ENCODE measurements at regions not wholly inside any gene's neighbourhood (a gene's known extent, or its start where the extent isn't known, plus 50 kb on each side); places are given as distances from the start of the nearest gene placed in this dataset.

DNA sequence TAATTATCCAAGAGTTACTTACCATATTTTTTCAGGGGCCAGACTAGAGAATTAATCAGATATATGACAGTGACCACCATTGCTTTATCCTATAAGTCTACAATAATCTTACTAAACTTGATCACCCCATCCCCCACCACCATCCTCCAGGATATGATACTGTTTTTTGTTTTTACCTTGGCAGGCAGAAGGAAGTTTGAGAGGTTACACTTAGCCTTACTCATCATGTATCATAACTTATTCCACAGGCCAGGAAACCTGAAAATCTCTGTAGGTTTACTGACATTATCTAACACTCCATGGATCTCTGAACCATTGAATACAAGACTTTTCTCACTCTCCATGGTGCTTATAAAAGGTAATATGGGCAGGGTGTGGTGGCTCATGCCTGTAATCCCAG is 602.7 kb downstream of the KCNJ3 start:
- Histone ChIP-seq H3K23ac (ENCODE audit: low read length) (no peak overlapping the region), H2AFZ (ENCODE audit: insufficient read depth, low read length, poor library complexity) (no peak overlapping the region), H3K27ac (ENCODE audit: low read depth, low read length) (no peak overlapping the region), H3K18ac (ENCODE audit: low read length) (no peak overlapping the region), H3K4ac (ENCODE audit: low read depth, low read length) (no peak overlapping the region), H3K79me2 (ENCODE audit: control insufficient read depth, insufficient read depth, low read length, poor library complexity) (no peaks in the 10 kb centered on the region), H3K14ac (ENCODE audit: low read length) (no peak overlapping the region), H4K91ac (ENCODE audit: low read depth, low read length) (no peak overlapping the region), H2BK5ac (ENCODE audit: low read depth, low read length, poor library complexity) (no peak overlapping the region), H3K36me3 (ENCODE audit: control insufficient read depth in 1 of 2, insufficient read depth in 2 of 2, low read length in 2 of 2) (no peaks in the 10 kb centered on the region), H3K9ac (ENCODE audit: low read length) (no peak overlapping the region), H3K79me1 (ENCODE audit: low read length) (no peaks in the 10 kb centered on the region), H3K27me3 (ENCODE audit: insufficient read depth, low read length) (no peaks in the 10 kb centered on the region), H2AK5ac (ENCODE audit: low read length) (no peak overlapping the region), H3K4me3 (ENCODE audit: low read depth, low read length) (no peak overlapping the region), H4K8ac (ENCODE audit: low read depth, low read length) (no peak overlapping the region), H3K4me2 (ENCODE audit: low read length) (no peak overlapping the region), H4K12ac (ENCODE audit: low read depth, low read length) (no peak overlapping the region), H3K9me3 (ENCODE audit: insufficient read depth, low read depth, low read length) (no peaks in the 10 kb centered on the region), H2BK12ac (ENCODE audit: low read length) (no peak overlapping the region), H2BK120ac (ENCODE audit: insufficient read depth, low read length, poor library complexity) (no peak overlapping the region), H3K4me1 (ENCODE audit: control insufficient read depth in 1 of 2, insufficient read depth in 2 of 2, low read length in 2 of 2) (no peaks in the 10 kb centered on the region)
- DNase-seq: no peak

DNA sequence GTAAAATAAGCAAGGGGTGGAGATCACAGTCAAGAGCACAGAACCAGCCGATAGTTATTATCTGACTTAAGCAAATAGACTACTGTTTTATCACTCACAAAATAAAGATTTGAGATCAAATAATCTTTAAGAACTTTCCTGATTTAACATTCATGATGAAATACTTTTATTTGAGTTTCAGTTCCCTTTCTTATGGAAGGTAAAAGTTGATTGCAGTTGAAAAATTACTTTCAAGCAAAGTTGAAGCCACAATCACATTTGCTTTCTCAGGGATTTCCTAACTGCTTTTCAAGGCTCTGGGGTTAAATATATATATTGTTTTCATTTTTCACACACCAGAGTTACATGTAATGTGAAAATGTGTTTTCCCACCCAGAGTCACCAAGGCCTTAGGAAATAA is 599.5 kb downstream of the KCNJ3 start:
- no peak overlapping the region for H2BK12ac ChIP-seq (ENCODE audit: low read length)
- H3K23ac ChIP-seq (ENCODE audit: low read length): no peak overlapping the region
- no peaks in the 10 kb centered on the region for H3K79me2 ChIP-seq (ENCODE audit: control insufficient read depth, insufficient read depth, low read length, poor library complexity)
- H2BK120ac ChIP-seq (ENCODE audit: insufficient read depth, low read length, poor library complexity): no peak overlapping the region
- no peak overlapping the region for H3K14ac ChIP-seq (ENCODE audit: low read length)
- no peaks in the 10 kb centered on the region for H3K4me1 ChIP-seq (ENCODE audit: control insufficient read depth in 1 of 2, insufficient read depth in 2 of 2, low read length in 2 of 2)
- no peak overlapping the region for H4K12ac ChIP-seq (ENCODE audit: low read depth, low read length)
- no peak overlapping the region for H3K18ac ChIP-seq (ENCODE audit: low read length)
- no peak overlapping the region for H2AFZ ChIP-seq (ENCODE audit: insufficient read depth, low read length, poor library complexity)
- H3K9me3 ChIP-seq (ENCODE audit: insufficient read depth, low read depth, low read length): no peaks in the 10 kb centered on the region
- H3K9ac ChIP-seq (ENCODE audit: low read length): no peak overlapping the region
- H3K27me3 ChIP-seq (ENCODE audit: insufficient read depth, low read length): no peaks in the 10 kb centered on the region
- no peaks in the 10 kb centered on the region for H3K36me3 ChIP-seq (ENCODE audit: control insufficient read depth in 1 of 2, insufficient read depth in 2 of 2, low read length in 2 of 2)
- DNase-seq: no peak
- no peak overlapping the region for H2BK5ac ChIP-seq (ENCODE audit: low read depth, low read length, poor library complexity)
- no peak overlapping the region for H3K4me3 ChIP-seq (ENCODE audit: low read depth, low read length)
- H2AK5ac ChIP-seq (ENCODE audit: low read length): no peak overlapping the region
- no peak overlapping the region for H3K4me2 ChIP-seq (ENCODE audit: low read length)
- H4K91ac ChIP-seq (ENCODE audit: low read depth, low read length): no peak overlapping the region
- no peak overlapping the region for H3K4ac ChIP-seq (ENCODE audit: low read depth, low read length)
- H4K8ac ChIP-seq (ENCODE audit: low read depth, low read length): no peak overlapping the region
- no CpG with 5 or more reads among the region's 1 CpG for WGBS (ENCODE audit: extremely low coverage, insufficient coverage, insufficient read length)
- H3K79me1 ChIP-seq (ENCODE audit: low read length): no peaks in the 10 kb centered on the region
- no peak overlapping the region for H3K27ac ChIP-seq (ENCODE audit: low read depth, low read length)

DNA sequence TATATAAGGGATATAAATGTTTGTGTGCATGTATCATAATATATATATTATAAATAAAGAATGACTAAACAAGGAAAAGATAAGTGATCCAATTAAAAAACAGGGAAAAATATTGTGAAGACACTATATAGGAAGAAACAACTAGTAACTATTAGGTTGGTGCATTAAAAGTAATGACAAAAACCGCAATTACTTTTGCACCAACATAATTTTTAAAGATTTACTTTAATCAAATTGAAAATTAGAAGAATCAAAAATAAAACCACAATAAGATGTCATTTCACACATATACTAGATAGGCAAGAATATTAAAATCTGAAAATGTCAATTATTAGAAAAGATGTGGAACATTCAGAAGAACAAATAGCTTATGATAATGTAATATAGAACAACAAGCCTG is 595.9 kb downstream of the KCNJ3 start:
- WGBS (ENCODE audit: extremely low coverage, insufficient coverage, insufficient read length): no CpG with 5 or more reads among the region's 1 CpG
- no peak overlapping the region for H3K9ac ChIP-seq (ENCODE audit: low read length)

DNA sequence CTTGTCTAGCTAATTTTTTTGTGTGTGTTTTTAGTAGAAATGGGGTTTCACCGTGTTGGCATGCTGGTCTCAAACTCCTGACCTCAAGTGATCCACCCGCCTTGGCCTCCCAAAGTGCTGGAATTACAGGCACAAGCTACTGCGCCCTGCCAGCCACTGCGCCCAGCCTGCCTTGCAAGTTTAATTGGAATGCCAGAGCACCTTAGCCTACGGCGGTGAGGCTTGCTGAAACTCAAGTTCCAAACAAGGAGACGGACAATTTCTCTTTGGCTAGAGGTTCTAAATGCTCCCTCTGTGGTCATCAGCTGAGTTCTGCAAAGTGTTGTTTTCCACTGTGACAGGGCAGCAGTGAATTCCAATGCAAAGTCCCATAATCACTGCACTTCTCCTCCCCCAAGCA is 583.4 kb downstream of the KCNJ3 start:
- Histone ChIP-seq H3K79me1 (ENCODE audit: low read length) (no peaks in the 10 kb centered on the region), H3K27ac (ENCODE audit: low read depth, low read length) (no peak overlapping the region), H2BK12ac (ENCODE audit: low read length) (no peak overlapping the region), H3K18ac (ENCODE audit: low read length) (no peak overlapping the region), H2BK5ac (ENCODE audit: low read depth, low read length, poor library complexity) (no peak overlapping the region), H3K79me2 (ENCODE audit: control insufficient read depth, insufficient read depth, low read length, poor library complexity) (no peaks in the 10 kb centered on the region), H3K4me2 (ENCODE audit: low read length) (no peak overlapping the region), H4K91ac (ENCODE audit: low read depth, low read length) (no peak overlapping the region), H3K9me3 (ENCODE audit: insufficient read depth, low read depth, low read length) (no peaks in the 10 kb centered on the region), H4K12ac (ENCODE audit: low read depth, low read length) (no peak overlapping the region), H3K4me1 (ENCODE audit: control insufficient read depth in 1 of 2, insufficient read depth in 2 of 2, low read length in 2 of 2) (no peaks in the 10 kb centered on the region), H4K8ac (ENCODE audit: low read depth, low read length) (no peak overlapping the region), H3K4me3 (ENCODE audit: low read depth, low read length) (no peak overlapping the region), H3K9ac (ENCODE audit: low read length) (no peak overlapping the region), H2AFZ (ENCODE audit: insufficient read depth, low read length, poor library complexity) (no peak overlapping the region), H3K27me3 (ENCODE audit: insufficient read depth, low read length) (no peaks in the 10 kb centered on the region), H3K4ac (ENCODE audit: low read depth, low read length) (no peak overlapping the region), H3K23ac (ENCODE audit: low read length) (no peak overlapping the region), H3K36me3 (ENCODE audit: control insufficient read depth in 1 of 2, insufficient read depth in 2 of 2, low read length in 2 of 2) (no peaks in the 10 kb centered on the region), H3K14ac (ENCODE audit: low read length) (no peak overlapping the region), H2BK120ac (ENCODE audit: insufficient read depth, low read length, poor library complexity) (no peak overlapping the region), H2AK5ac (ENCODE audit: low read length) (no peak overlapping the region)
- peak in 1 of 2 donors; percentile 9 for DNase-seq
- no CpG with 5 or more reads among the region's 7 CpGs for WGBS (ENCODE audit: extremely low coverage, insufficient coverage, insufficient read length)

More for the DNA sequence above, 595.9 kb downstream of the KCNJ3 start:
- H3K4me2 ChIP-seq (ENCODE audit: low read length): no peak overlapping the region
- H3K23ac ChIP-seq (ENCODE audit: low read length): no peak overlapping the region
- H3K18ac ChIP-seq (ENCODE audit: low read length): no peak overlapping the region
- H3K9me3 ChIP-seq (ENCODE audit: insufficient read depth, low read depth, low read length): no peaks in the 10 kb centered on the region
- H2AK5ac ChIP-seq (ENCODE audit: low read length): no peak overlapping the region
- no peak overlapping the region for H3K14ac ChIP-seq (ENCODE audit: low read length)
- H3K36me3 ChIP-seq (ENCODE audit: control insufficient read depth in 1 of 2, insufficient read depth in 2 of 2, low read length in 2 of 2): no peaks in the 10 kb centered on the region
- H2BK5ac ChIP-seq (ENCODE audit: low read depth, low read length, poor library complexity): no peak overlapping the region
- no peaks in the 10 kb centered on the region for H3K4me1 ChIP-seq (ENCODE audit: control insufficient read depth in 1 of 2, insufficient read depth in 2 of 2, low read length in 2 of 2)
- no peaks in the 10 kb centered on the region for H3K27me3 ChIP-seq (ENCODE audit: insufficient read depth, low read length)
- no peaks in the 10 kb centered on the region for H3K79me2 ChIP-seq (ENCODE audit: control insufficient read depth, insufficient read depth, low read length, poor library complexity)
- no peak overlapping the region for H3K27ac ChIP-seq (ENCODE audit: low read depth, low read length)
- no peaks in the 10 kb centered on the region for H3K79me1 ChIP-seq (ENCODE audit: low read length)
- H2BK12ac ChIP-seq (ENCODE audit: low read length): no peak overlapping the region
- no peak for DNase-seq
- no peak overlapping the region for H4K12ac ChIP-seq (ENCODE audit: low read depth, low read length)
- no peak overlapping the region for H2BK120ac ChIP-seq (ENCODE audit: insufficient read depth, low read length, poor library complexity)
- no peak overlapping the region for H4K91ac ChIP-seq (ENCODE audit: low read depth, low read length)
- no peak overlapping the region for H4K8ac ChIP-seq (ENCODE audit: low read depth, low read length)
- H2AFZ ChIP-seq (ENCODE audit: insufficient read depth, low read length, poor library complexity): no peak overlapping the region
- no peak overlapping the region for H3K4ac ChIP-seq (ENCODE audit: low read depth, low read length)
- H3K4me3 ChIP-seq (ENCODE audit: low read depth, low read length): no peak overlapping the region
